22Rv1 (cell line): ENCODE measurements at regions not wholly inside any gene's neighbourhood (a gene's known extent, or its start where the extent isn't known, plus 50 kb on each side); places are given as distances from the start of the nearest gene placed in this dataset.

ENCODE experiments used
- ZFX ChIP-seq: fragments of 450-650 bp; IDR thresholded peaks from 2 replicates; pipeline ENCODE4 v1.6.1; 2017; ENCODE audit warnings: antibody characterized with exemption, borderline replicate concordance
- TF ChIP-seq, protein P1 (sequence below): fragments of 450-650 bp; IDR thresholded peaks from 2 replicates; pipeline ENCODE4 v1.5.1; 2017; ENCODE audit warnings: mild to moderate bottlenecking

DNA sequence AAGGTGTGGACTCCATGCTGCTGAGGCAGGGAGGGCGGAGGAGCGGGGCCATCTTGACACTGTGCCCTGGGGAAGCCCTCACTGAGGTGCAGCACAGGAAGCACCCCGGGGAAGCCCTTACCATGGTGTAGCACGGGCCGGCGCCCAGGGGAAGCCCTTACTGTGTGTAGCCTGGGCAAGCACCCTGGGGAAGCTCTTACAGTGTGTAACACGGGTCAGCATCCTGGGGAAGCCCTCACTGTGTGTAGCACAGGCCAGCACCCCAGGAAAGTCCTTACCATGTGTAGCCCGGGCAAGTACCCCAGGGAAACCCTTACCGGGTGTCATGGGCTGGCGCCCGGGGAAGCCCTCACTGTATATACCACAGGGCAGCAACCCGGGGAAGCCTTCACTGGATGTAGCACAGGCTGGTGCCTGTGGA is 62.6 kb upstream of the ZNF354B start:
- TF ChIP-seq, protein P1, sequence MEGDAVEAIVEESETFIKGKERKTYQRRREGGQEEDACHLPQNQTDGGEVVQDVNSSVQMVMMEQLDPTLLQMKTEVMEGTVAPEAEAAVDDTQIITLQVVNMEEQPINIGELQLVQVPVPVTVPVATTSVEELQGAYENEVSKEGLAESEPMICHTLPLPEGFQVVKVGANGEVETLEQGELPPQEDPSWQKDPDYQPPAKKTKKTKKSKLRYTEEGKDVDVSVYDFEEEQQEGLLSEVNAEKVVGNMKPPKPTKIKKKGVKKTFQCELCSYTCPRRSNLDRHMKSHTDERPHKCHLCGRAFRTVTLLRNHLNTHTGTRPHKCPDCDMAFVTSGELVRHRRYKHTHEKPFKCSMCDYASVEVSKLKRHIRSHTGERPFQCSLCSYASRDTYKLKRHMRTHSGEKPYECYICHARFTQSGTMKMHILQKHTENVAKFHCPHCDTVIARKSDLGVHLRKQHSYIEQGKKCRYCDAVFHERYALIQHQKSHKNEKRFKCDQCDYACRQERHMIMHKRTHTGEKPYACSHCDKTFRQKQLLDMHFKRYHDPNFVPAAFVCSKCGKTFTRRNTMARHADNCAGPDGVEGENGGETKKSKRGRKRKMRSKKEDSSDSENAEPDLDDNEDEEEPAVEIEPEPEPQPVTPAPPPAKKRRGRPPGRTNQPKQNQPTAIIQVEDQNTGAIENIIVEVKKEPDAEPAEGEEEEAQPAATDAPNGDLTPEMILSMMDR = no peak
- no peak for TF ChIP-seq ZFX
